ENCODE measurements at regions not wholly inside any gene's neighbourhood (a gene's known extent, or its start where the extent isn't known, plus 50 kb on each side); places are given as distances from the start of the nearest gene placed in this dataset.

- Histone ChIP-seq H3K27ac (ENCODE audit: low read length in 2 of 2) (no peak overlapping the region), H2AFZ (ENCODE audit: insufficient read depth, low read depth, low read length, poor library complexity, severe bottlenecking) (no peak overlapping the region), H3K4me3 (ENCODE audit: control extremely low read depth in 1 of 5, extremely low read depth in 1 of 5, insufficient read depth in 1 of 5, low read depth in 2 of 5, low read length in 4 of 5) (no peak overlapping the region), H3K9me3 (ENCODE audit: control extremely low read depth in 1 of 3, control insufficient read depth in 2 of 3, insufficient read depth in 1 of 3, low read length in 2 of 3) (peaks cover 0 to 17% (median 11%) of the 10 kb centered on the region in 3 donors), H4K20me1 (ENCODE audit: control insufficient read depth, insufficient read depth, low read length, poor library complexity, severe bottlenecking) (no peaks in the 10 kb centered on the region), H3K9ac (ENCODE audit: low read length) (no peak overlapping the region), H3K36me3 (replicated peaks in 1 of 2; ENCODE audit: control extremely low read depth in 1 of 2, control insufficient read depth in 1 of 2, extremely low read depth in 1 of 2, insufficient read depth in 2 of 2, low read length in 1 of 2) (no peaks in the 10 kb centered on the region), H3K4me2 (replicated peaks; ENCODE audit: low read depth, low read length, poor library complexity, severe bottlenecking) (no peak overlapping the region), H3K4me1 (ENCODE audit: control insufficient read depth in 2 of 2, insufficient read depth in 2 of 2, low read length in 2 of 2) (no peaks in the 10 kb centered on the region), H3K79me2 (ENCODE audit: control insufficient read depth, insufficient read depth, low read length) (no peaks in the 10 kb centered on the region), H3K27me3 (replicated peaks in 1 of 4; ENCODE audit: control extremely low read depth in 1 of 4, control insufficient read depth in 3 of 4, insufficient read depth in 4 of 4, low read length in 3 of 4) (no peaks in the 10 kb centered on the region)
- Mint-ChIP-seq H3K9me3 (ENCODE audit: insufficient read depth) (no peaks in the 10 kb centered on the region), H3K4me1 (no peaks in the 10 kb centered on the region), H3K27ac (no peak overlapping the region), H3K4me3 (no peak overlapping the region), H3K27me3 (no peaks in the 10 kb centered on the region)
- ChIA-PET POLR2A (no interaction called here), CTCF (no interaction called here)
- no peak for TF ChIP-seq EZH2 (IDR thresholded peaks at IDR 0.05; ENCODE audit: borderline replicate concordance, insufficient read depth, low read depth, low read length, poor library complexity, severe bottlenecking)
- no peak for TF ChIP-seq CTCF (IDR thresholded peaks at IDR 0.05)
- intact Hi-C loops (cut with micrococcal nuclease) = no loop called here
- ATAC-seq (ENCODE audit: low read depth) (no peak), DNase-seq (no peak)
- 82% methylated on average over 2 of the region's 2 CpGs for WGBS (ENCODE audit: insufficient coverage)
Measured at GRCh38 chr10:36066102-36066501, 424.0 kb upstream of the FZD8 start.

GRCh38 chr10:36063396-36063795 lies 421.3 kb upstream of the FZD8 start:
- Mint-ChIP-seq H3K4me1 (no peaks in the 10 kb centered on the region), H3K27ac (no peak overlapping the region), H3K9me3 (ENCODE audit: insufficient read depth) (no peaks in the 10 kb centered on the region), H3K4me3 (no peak overlapping the region), H3K27me3 (no peaks in the 10 kb centered on the region)
- no peaks in the 10 kb centered on the region for H3K36me3 ChIP-seq (replicated peaks in 1 of 2; ENCODE audit: control extremely low read depth in 1 of 2, control insufficient read depth in 1 of 2, extremely low read depth in 1 of 2, insufficient read depth in 2 of 2, low read length in 1 of 2)
- no peak overlapping the region for H3K4me3 ChIP-seq (ENCODE audit: control extremely low read depth in 1 of 5, extremely low read depth in 1 of 5, insufficient read depth in 1 of 5, low read depth in 2 of 5, low read length in 4 of 5)
- no peaks in the 10 kb centered on the region for H3K79me2 ChIP-seq (ENCODE audit: control insufficient read depth, insufficient read depth, low read length)
- ChIA-PET POLR2A (no interaction called here), CTCF (no interaction called here)
- H4K20me1 ChIP-seq (ENCODE audit: control insufficient read depth, insufficient read depth, low read length, poor library complexity, severe bottlenecking) = no peaks in the 10 kb centered on the region
- no peaks in the 10 kb centered on the region for H3K4me1 ChIP-seq (ENCODE audit: control insufficient read depth in 2 of 2, insufficient read depth in 2 of 2, low read length in 2 of 2)
- no peak overlapping the region for H3K27ac ChIP-seq (ENCODE audit: low read length in 2 of 2)
- intact Hi-C loops (cut with micrococcal nuclease) = no loop called here
- no peak overlapping the region for H3K4me2 ChIP-seq (replicated peaks; ENCODE audit: low read depth, low read length, poor library complexity, severe bottlenecking)
- ATAC-seq (ENCODE audit: low read depth) (no peak), DNase-seq (no peak)
- TF ChIP-seq EZH2 (IDR thresholded peaks at IDR 0.05; ENCODE audit: borderline replicate concordance, insufficient read depth, low read depth, low read length, poor library complexity, severe bottlenecking) = no peak
- H2AFZ ChIP-seq (ENCODE audit: insufficient read depth, low read depth, low read length, poor library complexity, severe bottlenecking) = no peak overlapping the region
- no peaks in the 10 kb centered on the region for H3K27me3 ChIP-seq (replicated peaks in 1 of 4; ENCODE audit: control extremely low read depth in 1 of 4, control insufficient read depth in 3 of 4, insufficient read depth in 4 of 4, low read length in 3 of 4)
- 82% methylated on average over 2 of the region's 7 CpGs for WGBS (ENCODE audit: insufficient coverage)
- peaks cover 1 to 17% (median 11%) of the 10 kb centered on the region in 3 donors for H3K9me3 ChIP-seq (ENCODE audit: control extremely low read depth in 1 of 3, control insufficient read depth in 2 of 3, insufficient read depth in 1 of 3, low read length in 2 of 3)
- no peak overlapping the region for H3K9ac ChIP-seq (ENCODE audit: low read length)

All from B cell (primary cell).